Coronary artery (tissue), 2 donors: ENCODE measurements at regions not wholly inside any gene's neighbourhood (a gene's known extent, or its start where the extent isn't known, plus 50 kb on each side); places are given as distances from the start of the nearest gene placed in this dataset.

Experiments
- DNase-seq: peaks from one replicate; pipeline ENCODE4 v3.0.0-alpha.2; 2017; ENCODE audit warnings: low spot score
- H3K27ac ChIP-seq, 2 donors: fragments of 200-600 bp; sonication (generic); one replicate each; pipeline ENCODE4 v1.5.1; 2016 to 2019
- H3K4me3 ChIP-seq: fragments of 200-600 bp; sonication (generic); 2 replicates; pipeline ENCODE4 v1.5.1; 2016; ENCODE audit warnings: mild to moderate bottlenecking, moderate library complexity
- TF ChIP-seq, protein P1 (sequence below): fragments of 200-600 bp; sonication (generic); IDR thresholded peaks from one replicate; pipeline ENCODE4 v1.5.1; 2019; ENCODE audit warnings: antibody characterized with exemption

DNA sequence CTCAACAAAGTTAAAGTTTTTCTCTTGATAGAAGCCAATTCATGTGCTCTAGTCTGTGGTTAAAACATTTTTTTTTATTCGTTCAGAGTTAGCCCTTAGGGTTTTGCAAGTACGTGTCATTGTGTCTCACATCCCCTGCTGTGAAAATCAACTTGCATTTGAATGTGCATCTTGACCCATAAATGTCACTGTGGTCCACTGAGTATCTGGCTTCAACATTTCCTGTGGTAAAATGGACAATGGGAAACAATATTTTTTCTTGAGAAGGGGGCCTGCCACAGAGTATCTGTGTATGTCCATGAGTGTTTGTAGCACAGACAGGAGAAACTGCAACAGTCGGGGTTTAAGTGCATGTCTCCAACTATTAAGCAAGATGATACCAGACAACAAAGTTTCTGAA lies 554.8 kb upstream of the TENM3 start:
- TF ChIP-seq, protein P1, sequence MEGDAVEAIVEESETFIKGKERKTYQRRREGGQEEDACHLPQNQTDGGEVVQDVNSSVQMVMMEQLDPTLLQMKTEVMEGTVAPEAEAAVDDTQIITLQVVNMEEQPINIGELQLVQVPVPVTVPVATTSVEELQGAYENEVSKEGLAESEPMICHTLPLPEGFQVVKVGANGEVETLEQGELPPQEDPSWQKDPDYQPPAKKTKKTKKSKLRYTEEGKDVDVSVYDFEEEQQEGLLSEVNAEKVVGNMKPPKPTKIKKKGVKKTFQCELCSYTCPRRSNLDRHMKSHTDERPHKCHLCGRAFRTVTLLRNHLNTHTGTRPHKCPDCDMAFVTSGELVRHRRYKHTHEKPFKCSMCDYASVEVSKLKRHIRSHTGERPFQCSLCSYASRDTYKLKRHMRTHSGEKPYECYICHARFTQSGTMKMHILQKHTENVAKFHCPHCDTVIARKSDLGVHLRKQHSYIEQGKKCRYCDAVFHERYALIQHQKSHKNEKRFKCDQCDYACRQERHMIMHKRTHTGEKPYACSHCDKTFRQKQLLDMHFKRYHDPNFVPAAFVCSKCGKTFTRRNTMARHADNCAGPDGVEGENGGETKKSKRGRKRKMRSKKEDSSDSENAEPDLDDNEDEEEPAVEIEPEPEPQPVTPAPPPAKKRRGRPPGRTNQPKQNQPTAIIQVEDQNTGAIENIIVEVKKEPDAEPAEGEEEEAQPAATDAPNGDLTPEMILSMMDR: no peak
- H3K4me3 ChIP-seq: no peak overlapping the region
- no peak for DNase-seq
- no peak overlapping the region for H3K27ac ChIP-seq

DNA sequence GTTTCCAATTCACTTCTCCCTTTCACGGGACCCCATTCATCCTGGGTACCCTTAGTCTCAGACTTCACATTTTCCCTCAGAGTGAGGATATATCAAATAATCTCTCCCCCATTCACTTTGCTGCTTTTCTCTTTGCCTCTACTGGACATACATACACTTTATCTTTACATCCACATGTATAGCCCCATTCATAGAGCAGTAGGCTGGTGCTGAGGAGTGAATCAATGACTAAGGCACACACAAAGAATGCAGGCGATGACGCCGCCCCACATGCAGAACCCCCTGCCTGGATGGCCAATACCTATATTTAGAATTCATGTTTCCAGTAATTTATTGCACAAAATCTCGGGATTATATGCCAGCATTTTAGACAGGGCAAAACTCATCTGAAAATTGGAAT lies 554.3 kb upstream of the TENM3 start:
- H3K27ac ChIP-seq: no peak overlapping the region
- no peak for DNase-seq
- TF ChIP-seq, protein P1: no peak
- no peak overlapping the region for H3K4me3 ChIP-seq

DNA sequence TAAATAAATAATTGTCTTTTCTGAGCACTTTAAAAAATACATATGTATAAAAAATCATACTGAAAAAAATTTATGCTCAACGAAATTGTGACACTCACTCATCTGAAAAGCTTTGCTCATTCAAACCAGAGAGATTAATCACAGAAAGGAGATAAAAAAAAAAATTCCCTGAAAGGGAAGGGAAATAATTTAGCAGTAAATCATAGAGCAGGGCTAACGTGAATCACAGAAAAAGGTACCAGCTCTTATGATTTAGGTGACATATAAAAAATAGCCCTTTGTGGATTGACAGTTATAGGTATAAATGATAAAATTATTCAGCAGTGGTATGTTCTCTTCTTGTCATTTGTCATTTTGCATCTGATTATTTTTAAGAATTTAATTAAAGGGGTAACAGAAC lies 552.7 kb upstream of the TENM3 start:
- Histone ChIP-seq H3K27ac (no peak overlapping the region), H3K4me3 (no peak overlapping the region)
- no peak for DNase-seq
- TF ChIP-seq, protein P1: no peak

DNA sequence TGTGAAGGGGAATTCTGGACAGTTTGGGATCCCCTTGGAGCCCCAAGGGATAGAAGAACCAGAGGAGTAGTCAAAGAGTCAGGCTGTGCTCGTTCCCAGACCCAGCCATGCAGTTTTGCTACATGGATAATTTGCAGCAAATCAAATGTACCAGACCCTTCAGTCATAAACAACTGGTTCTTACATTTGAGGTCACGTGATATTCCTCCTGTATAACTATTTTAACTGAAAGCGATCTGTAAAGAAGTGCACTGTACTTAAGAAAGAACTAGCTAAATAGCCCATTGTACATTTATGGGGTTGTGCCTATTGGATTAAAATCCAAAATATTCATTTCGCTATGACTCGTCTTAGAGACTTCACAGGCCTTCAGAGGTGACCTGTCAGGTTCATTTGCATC lies 550.2 kb upstream of the TENM3 start:
- TF ChIP-seq, protein P1: no peak
- no peak for DNase-seq
- H3K27ac ChIP-seq: no peak overlapping the region
- no peak overlapping the region for H3K4me3 ChIP-seq

DNA sequence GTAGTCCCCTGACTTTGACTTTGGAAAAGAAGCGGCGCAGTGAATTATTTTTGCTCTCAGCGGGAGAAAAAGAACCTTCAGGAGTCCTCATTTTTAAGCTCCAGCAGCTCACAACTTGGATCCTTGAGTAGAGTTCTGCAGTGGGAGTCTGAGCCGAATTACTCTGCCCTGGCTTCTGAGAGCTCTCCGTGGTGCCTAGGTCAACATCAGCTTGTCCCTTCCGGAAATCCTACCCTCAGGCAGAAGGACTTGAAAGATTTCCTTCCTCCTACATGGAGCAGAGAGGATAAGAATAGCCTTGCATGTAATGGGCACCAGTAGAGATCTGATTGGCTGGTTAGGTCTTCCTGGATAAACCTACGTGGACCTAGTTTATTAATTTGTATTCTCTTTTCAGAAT lies 549.7 kb upstream of the TENM3 start:
- TF ChIP-seq, protein P1: no peak
- no peak for DNase-seq
- H3K27ac ChIP-seq: no peak overlapping the region
- H3K4me3 ChIP-seq: no peak overlapping the region

DNA sequence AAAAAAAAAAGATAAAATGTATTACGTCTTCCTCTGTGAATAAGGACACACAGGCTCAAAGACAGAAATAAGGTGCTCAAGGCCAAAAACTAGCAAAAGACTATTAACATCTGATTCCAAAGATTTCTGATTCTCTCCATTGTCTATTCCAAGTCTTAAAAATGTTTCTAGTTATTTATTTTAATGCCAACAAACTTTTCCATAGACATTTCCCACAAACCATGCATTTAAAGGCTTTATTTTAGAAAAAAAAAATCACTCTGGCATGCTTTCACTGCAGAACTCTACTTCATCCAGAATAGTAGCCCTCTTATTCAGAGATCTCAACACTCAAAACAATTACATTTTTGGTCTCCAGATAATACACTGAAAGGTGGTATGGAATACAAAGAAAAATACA lies 545.0 kb upstream of the TENM3 start:
- H3K27ac ChIP-seq: no peak overlapping the region
- TF ChIP-seq, protein P1: no peak
- DNase-seq: no peak
- H3K4me3 ChIP-seq: no peak overlapping the region

DNA sequence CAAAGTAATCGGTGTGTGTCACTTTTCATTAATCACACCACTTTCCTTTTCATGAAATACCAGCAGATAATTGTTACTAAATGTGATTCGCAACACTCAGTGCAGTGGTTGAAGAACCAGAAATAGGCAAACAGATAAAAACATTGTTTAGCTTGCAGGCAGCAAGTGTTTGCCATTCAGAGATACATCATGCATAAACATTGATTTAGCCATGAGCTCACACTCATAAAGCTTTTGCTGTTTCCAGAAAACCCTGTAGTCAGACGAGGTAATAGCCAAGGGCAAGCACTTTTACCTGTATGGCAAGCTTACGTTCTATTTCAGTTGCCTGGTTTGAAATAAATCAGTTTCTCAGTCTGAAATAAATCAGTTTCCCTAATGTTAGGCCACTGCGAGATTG lies 542.0 kb upstream of the TENM3 start:
- Histone ChIP-seq H3K27ac (no peak overlapping the region), H3K4me3 (no peak overlapping the region)
- TF ChIP-seq, protein P1: no peak
- no peak for DNase-seq
